IMR-90 (cell line): ENCODE measurements at regions not wholly inside any gene's neighbourhood (a gene's known extent, or its start where the extent isn't known, plus 50 kb on each side); places are given as distances from the start of the nearest gene placed in this dataset.

Source experiments
- BHLHE40 ChIP-seq: fragments of 150-350 bp; IDR thresholded peaks from 2 replicates; pipeline ENCODE4 v1.6.1; 2016; ENCODE audit warnings: mild to moderate bottlenecking, low read depth, low read length
- CHD1 ChIP-seq: IDR thresholded peaks from 2 replicates; pipeline ENCODE4 v1.6.1; 2012; ENCODE audit warnings: low read depth, low read length, improper control_type of control experiment
- CTCF ChIP-seq: conservative IDR thresholded peaks from 2 replicates; pipeline ENCODE4 v1.5.1; 2012; ENCODE audit warnings: mild to moderate bottlenecking, low read depth, low read length, improper control_type of control experiment
- POLR2A ChIP-seq: IDR thresholded peaks from 2 replicates; pipeline ENCODE4 v1.6.1; 2012; ENCODE audit warnings: mild to moderate bottlenecking, low read depth, low read length

- TF ChIP-seq CTCF (no peak), CHD1 (no peak), POLR2A (no peak), BHLHE40 (no peak)
Measured at GRCh38 chr16:88131256-88131655, 180.0 kb downstream of the BANP start.
